Smooth muscle cell (in vitro differentiated cells): ENCODE measurements at regions not wholly inside any gene's neighbourhood (a gene's known extent, or its start where the extent isn't known, plus 50 kb on each side); places are given as distances from the start of the nearest gene placed in this dataset.

Experiments
- DNase-seq: peaks from one replicate; lab custom pipeline; 2025; ENCODE audit not compliant: unreplicated experiment; lab: John Stamatoyannopoulos, UW
- H2AFZ ChIP-seq: fragments of 200-600 bp; sonication (generic); 2 replicates; pipeline ENCODE4 v1.6.0; 2016; ENCODE audit warnings: antibody characterized with exemption, low read depth, mild to moderate bottlenecking
- H3F3A ChIP-seq: fragments of 200-600 bp; sonication (generic); 2 replicates; pipeline ENCODE4 v1.6.0; 2017; ENCODE audit warnings: antibody characterized with exemption, low read depth
- H3K27ac ChIP-seq: fragments of 200-600 bp; sonication (generic); 2 replicates; pipeline ENCODE4 v1.5.1; 2016; ENCODE audit warnings: low read depth, mild to moderate bottlenecking
- H3K27me3 ChIP-seq: fragments of 200-600 bp; sonication (generic); 2 replicates; pipeline ENCODE4 v1.6.1; 2016; ENCODE audit warnings: low read depth, mild to moderate bottlenecking
- H3K36me3 ChIP-seq: fragments of 200-600 bp; sonication (generic); 2 replicates; pipeline ENCODE4 v1.5.1; 2016; ENCODE audit warnings: low read depth
- H3K4me1 ChIP-seq: fragments of 200-600 bp; sonication (generic); 2 replicates; pipeline ENCODE4 v1.5.1; 2016; ENCODE audit warnings: low read depth
- H3K4me2 ChIP-seq: fragments of 200-600 bp; sonication (generic); 2 replicates; pipeline ENCODE4 v1.6.0; 2016; ENCODE audit warnings: mild to moderate bottlenecking
- H3K4me3 ChIP-seq: fragments of 200-600 bp; sonication (generic); 2 replicates; pipeline ENCODE4 v1.5.1; 2016; ENCODE audit warnings: mild to moderate bottlenecking
- H3K79me2 ChIP-seq: fragments of 200-600 bp; sonication (generic); 2 replicates; pipeline ENCODE4 v1.6.0; 2016; ENCODE audit warnings: low read depth, mild to moderate bottlenecking
- H3K9ac ChIP-seq: fragments of 200-600 bp; sonication (generic); 2 replicates; pipeline ENCODE4 v1.6.0; 2016; ENCODE audit warnings: low read depth
- H3K9me3 ChIP-seq: fragments of 200-600 bp; sonication (generic); replicated peaks from 2 replicates; pipeline ENCODE4 v1.5.1; 2016; ENCODE audit warnings: low read depth
- H4K20me1 ChIP-seq: fragments of 200-600 bp; sonication (generic); 2 replicates; pipeline ENCODE4 v1.6.0; 2016; ENCODE audit warnings: low read depth
- CTCF ChIP-seq: fragments of 200-600 bp; sonication (generic); IDR thresholded peaks from 2 replicates; pipeline ENCODE4 v1.5.1; 2017; ENCODE audit warnings: borderline replicate concordance, mild to moderate bottlenecking, antibody characterized with exemption; ENCODE audit not compliant: insufficient read depth, poor library complexity, severe bottlenecking
- WGBS: methylation state at CpG from one replicate; pipeline ENCODE4 v1.1.7; 2016; ENCODE audit warnings: low lambda C conversion rate; 5-methylcytosine and 5-hydroxymethylcytosine counted together

DNA sequence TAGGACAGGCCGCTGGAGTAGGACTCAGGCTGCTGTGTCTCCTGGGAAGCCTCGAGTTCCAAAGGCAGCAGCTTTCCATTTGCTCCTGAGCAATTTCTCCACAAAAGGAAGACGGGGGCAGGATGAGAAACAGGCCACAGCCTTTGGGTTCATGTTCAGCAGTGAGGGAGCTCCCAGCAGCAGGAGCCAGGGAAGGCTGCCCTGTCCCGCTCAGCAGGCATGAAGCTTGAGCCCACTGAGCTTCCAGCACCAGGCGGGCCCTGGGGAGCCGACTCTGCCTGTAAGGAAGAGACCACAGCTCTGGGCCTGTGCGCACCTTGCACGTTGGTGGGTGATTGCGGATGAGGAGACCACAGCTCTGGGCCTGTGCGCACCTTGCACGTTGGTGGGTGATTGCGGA lies 527.2 kb downstream of the TCERG1L start:
- no peaks in the 10 kb centered on the region for H3K79me2 ChIP-seq
- H3K36me3 ChIP-seq = no peaks in the 10 kb centered on the region
- WGBS = 86% methylated on average over 12 of the region's 12 CpGs
- no peaks in the 10 kb centered on the region for H3F3A ChIP-seq
- H3K4me2 ChIP-seq = no peak overlapping the region
- TF ChIP-seq CTCF = no peak
- H3K4me1 ChIP-seq = no peaks in the 10 kb centered on the region
- no peak overlapping the region for H2AFZ ChIP-seq
- H3K9me3 ChIP-seq = no peaks in the 10 kb centered on the region
- H4K20me1 ChIP-seq = no peaks in the 10 kb centered on the region
- no peaks in the 10 kb centered on the region for H3K27me3 ChIP-seq
- no peak for DNase-seq
- H3K27ac ChIP-seq = no peak overlapping the region
- H3K4me3 ChIP-seq = no peak overlapping the region
- H3K9ac ChIP-seq = no peak overlapping the region

GRCh38 chr10:130786365-130786966 lies 525.1 kb downstream of the TCERG1L start:
- TF ChIP-seq CTCF = no peak
- Histone ChIP-seq H3F3A (no peaks in the 10 kb centered on the region), H3K4me3 (no peak overlapping the region), H3K79me2 (no peaks in the 10 kb centered on the region), H3K27ac (no peak overlapping the region), H3K9me3 (no peaks in the 10 kb centered on the region), H3K4me1 (no peaks in the 10 kb centered on the region), H3K36me3 (no peaks in the 10 kb centered on the region), H2AFZ (no peak overlapping the region), H3K4me2 (no peak overlapping the region), H3K9ac (no peak overlapping the region), H3K27me3 (no peaks in the 10 kb centered on the region), H4K20me1 (no peaks in the 10 kb centered on the region)
- 86% methylated on average over 20 of the region's 20 CpGs for WGBS
- DNase-seq = no peak

- no peak for TF ChIP-seq CTCF
- H4K20me1 ChIP-seq = no peaks in the 10 kb centered on the region
- no peaks in the 10 kb centered on the region for H3K36me3 ChIP-seq
- DNase-seq = no peak
- H2AFZ ChIP-seq = no peak overlapping the region
- no peaks in the 10 kb centered on the region for H3K9me3 ChIP-seq
- no peaks in the 10 kb centered on the region for H3F3A ChIP-seq
- no peak overlapping the region for H3K4me3 ChIP-seq
- no peak overlapping the region for H3K9ac ChIP-seq
- H3K4me1 ChIP-seq = no peaks in the 10 kb centered on the region
- 85% methylated on average over 3 of the region's 3 CpGs for WGBS
- no peaks in the 10 kb centered on the region for H3K27me3 ChIP-seq
- no peak overlapping the region for H3K4me2 ChIP-seq
- H3K79me2 ChIP-seq = no peaks in the 10 kb centered on the region
- no peak overlapping the region for H3K27ac ChIP-seq
Measured at GRCh38 chr10:130787243-130787642, 524.3 kb downstream of the TCERG1L start.

DNA sequence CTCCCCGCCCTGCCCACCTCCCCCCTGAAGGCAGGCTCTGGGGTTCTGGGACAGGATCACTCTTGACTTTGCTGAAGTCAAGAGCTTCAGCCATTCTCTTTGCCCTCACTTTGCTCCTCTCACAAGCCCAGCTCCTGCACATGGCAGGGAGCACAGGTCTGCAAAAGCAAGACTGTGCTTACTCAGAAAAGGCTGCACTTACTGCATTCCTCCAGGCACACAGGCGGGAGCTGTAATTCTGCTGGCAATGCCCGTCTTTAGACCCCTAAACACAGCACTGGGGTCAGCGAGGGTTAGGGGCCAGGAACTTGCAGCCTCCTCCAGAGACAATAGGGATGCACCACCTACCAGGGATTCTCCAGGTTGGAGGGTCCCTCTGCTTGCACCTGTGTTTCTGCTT lies 523.7 kb downstream of the TCERG1L start:
- DNase-seq = no peak
- H3K4me1 ChIP-seq = no peaks in the 10 kb centered on the region
- H3K9ac ChIP-seq = no peak overlapping the region
- no peaks in the 10 kb centered on the region for H3K9me3 ChIP-seq
- no peak overlapping the region for H3K27ac ChIP-seq
- no peaks in the 10 kb centered on the region for H3K27me3 ChIP-seq
- H3K36me3 ChIP-seq = no peaks in the 10 kb centered on the region
- no peaks in the 10 kb centered on the region for H4K20me1 ChIP-seq
- no peak overlapping the region for H3K4me2 ChIP-seq
- TF ChIP-seq CTCF = no peak
- no peaks in the 10 kb centered on the region for H3F3A ChIP-seq
- no peaks in the 10 kb centered on the region for H3K79me2 ChIP-seq
- WGBS = 80% methylated on average over 4 of the region's 4 CpGs
- no peak overlapping the region for H3K4me3 ChIP-seq
- no peak overlapping the region for H2AFZ ChIP-seq
